ENCODE measurements at regions not wholly inside any gene's neighbourhood (a gene's known extent, or its start where the extent isn't known, plus 50 kb on each side); places are given as distances from the start of the nearest gene placed in this dataset.

DNA sequence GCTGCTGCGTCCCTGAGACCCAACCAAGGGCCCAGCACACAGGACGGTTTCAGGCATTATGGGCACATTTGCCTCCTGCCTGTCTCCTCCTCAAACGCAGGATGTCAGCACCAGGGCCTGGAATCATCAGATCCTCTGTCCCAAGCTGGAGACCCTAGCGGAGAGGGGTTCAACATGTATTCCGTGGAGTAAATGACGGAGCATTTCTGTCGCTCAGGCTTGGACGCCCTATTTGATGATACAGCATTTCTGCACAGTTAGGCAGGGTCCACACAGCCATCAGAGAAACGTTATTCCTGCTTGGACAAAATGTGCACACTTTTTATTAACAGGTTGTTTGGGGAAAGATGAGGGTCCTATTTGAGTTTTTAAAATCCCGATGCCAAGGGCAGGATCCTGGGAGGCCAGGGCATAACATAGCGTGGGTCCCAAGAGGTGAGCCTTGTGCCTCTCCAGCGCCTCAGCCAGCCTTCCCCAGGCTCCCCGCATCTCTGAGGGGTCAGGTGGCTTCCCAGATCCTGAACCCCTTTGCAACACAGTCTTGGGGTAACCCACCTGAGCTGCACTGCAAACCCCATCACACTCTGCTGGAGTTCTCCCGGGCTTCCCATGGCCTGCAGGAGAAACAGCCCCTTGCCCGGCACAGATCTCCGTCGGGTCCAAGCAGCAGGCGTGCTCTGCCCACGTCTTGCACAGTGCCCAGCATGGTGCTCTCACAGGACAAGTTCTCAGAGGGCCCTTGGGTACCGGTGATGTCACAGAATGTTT, 319.7 kb upstream of the MYT1L start:
- TF ChIP-seq, protein P1, sequence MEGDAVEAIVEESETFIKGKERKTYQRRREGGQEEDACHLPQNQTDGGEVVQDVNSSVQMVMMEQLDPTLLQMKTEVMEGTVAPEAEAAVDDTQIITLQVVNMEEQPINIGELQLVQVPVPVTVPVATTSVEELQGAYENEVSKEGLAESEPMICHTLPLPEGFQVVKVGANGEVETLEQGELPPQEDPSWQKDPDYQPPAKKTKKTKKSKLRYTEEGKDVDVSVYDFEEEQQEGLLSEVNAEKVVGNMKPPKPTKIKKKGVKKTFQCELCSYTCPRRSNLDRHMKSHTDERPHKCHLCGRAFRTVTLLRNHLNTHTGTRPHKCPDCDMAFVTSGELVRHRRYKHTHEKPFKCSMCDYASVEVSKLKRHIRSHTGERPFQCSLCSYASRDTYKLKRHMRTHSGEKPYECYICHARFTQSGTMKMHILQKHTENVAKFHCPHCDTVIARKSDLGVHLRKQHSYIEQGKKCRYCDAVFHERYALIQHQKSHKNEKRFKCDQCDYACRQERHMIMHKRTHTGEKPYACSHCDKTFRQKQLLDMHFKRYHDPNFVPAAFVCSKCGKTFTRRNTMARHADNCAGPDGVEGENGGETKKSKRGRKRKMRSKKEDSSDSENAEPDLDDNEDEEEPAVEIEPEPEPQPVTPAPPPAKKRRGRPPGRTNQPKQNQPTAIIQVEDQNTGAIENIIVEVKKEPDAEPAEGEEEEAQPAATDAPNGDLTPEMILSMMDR (IDR thresholded peaks at IDR 0.05; ENCODE audit: low read depth, low read length), result no peak
- Histone ChIP-seq H3K4me3 (ENCODE audit: low read depth, low read length) (no peak overlapping the region), H3K36me3 (no peaks in the 10 kb centered on the region), H3K27me3 (no peaks in the 10 kb centered on the region), H3K4me1 (no peaks in the 10 kb centered on the region), H3K9me3 (no peaks in the 10 kb centered on the region)
- DNase-seq, result no peak

GRCh38 chr2:2649109-2650072, 318.3 kb upstream of the MYT1L start:
- Histone ChIP-seq H3K27me3 (no peaks in the 10 kb centered on the region), H3K4me3 (ENCODE audit: low read depth, low read length) (no peak overlapping the region), H3K9me3 (no peaks in the 10 kb centered on the region), H3K36me3 (no peaks in the 10 kb centered on the region), H3K4me1 (no peaks in the 10 kb centered on the region)
- TF ChIP-seq, protein P1 (IDR thresholded peaks at IDR 0.05; ENCODE audit: low read depth, low read length), result no peak
- DNase-seq, result no peak

GRCh38 chr2:2648094-2648493, 317.0 kb upstream of the MYT1L start:
- no peaks in the 10 kb centered on the region for H3K27me3 ChIP-seq
- H3K4me1 ChIP-seq, result no peaks in the 10 kb centered on the region
- no peaks in the 10 kb centered on the region for H3K9me3 ChIP-seq
- TF ChIP-seq, protein P1 (IDR thresholded peaks at IDR 0.05; ENCODE audit: low read depth, low read length), result no peak
- no peak for DNase-seq
- H3K36me3 ChIP-seq, result no peaks in the 10 kb centered on the region
- H3K4me3 ChIP-seq (ENCODE audit: low read depth, low read length), result no peak overlapping the region

DNA sequence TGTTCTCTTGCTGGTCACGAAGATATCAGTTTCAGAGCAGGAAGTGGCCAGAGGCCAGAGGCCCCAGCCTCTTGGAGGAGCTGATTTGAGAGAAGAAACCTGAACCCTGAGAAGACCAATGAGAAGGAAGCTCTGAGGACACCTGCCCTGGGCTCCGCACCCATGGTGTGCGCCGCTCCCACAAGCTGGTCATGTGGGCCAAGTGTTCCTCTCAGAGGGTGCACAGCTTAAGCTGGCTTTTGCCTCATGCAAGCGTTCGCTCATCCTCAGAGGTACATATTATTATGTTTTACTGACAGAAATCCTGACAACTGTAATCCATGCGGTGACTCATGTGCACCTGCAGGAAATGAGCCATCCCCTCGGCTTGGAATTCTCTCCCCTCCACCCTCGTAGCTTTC, 316.1 kb upstream of the MYT1L start:
- no peaks in the 10 kb centered on the region for H3K36me3 ChIP-seq
- no peak overlapping the region for H3K4me3 ChIP-seq (ENCODE audit: low read depth, low read length)
- H3K9me3 ChIP-seq, result no peaks in the 10 kb centered on the region
- DNase-seq, result no peak
- TF ChIP-seq, protein P1 (IDR thresholded peaks at IDR 0.05; ENCODE audit: low read depth, low read length), result no peak
- no peaks in the 10 kb centered on the region for H3K27me3 ChIP-seq
- no peaks in the 10 kb centered on the region for H3K4me1 ChIP-seq

- H3K4me3 ChIP-seq (ENCODE audit: low read depth, low read length), result no peak overlapping the region
These were observed 315.5 kb upstream of the MYT1L start for GRCh38 chr2:2646433-2647051.

More at GRCh38 chr2:2646433-2647051, 315.5 kb upstream of the MYT1L start:
- Histone ChIP-seq H3K4me1 (no peaks in the 10 kb centered on the region), H3K9me3 (no peaks in the 10 kb centered on the region), H3K27me3 (no peaks in the 10 kb centered on the region), H3K36me3 (no peaks in the 10 kb centered on the region)
- DNase-seq, result no peak
- TF ChIP-seq, protein P1 (IDR thresholded peaks at IDR 0.05; ENCODE audit: low read depth, low read length), result no peak

All from BE2C (cell line).